ENCODE measurements at regions not wholly inside any gene's neighbourhood (a gene's known extent, or its start where the extent isn't known, plus 50 kb on each side); places are given as distances from the start of the nearest gene placed in this dataset.
"Not testable (repeated sequence)": the region's sequence is repeated elsewhere in the genome, so short reads cannot be mapped to it uniquely, and the experiment has no call there.

- DNase-seq: no peak
Measured at GRCh38 chr7:86002858-86003257, 640.9 kb upstream of the GRM3 start.

GRCh38 chr7:85997515-85997914 lies 646.2 kb upstream of the GRM3 start:
- no peak for DNase-seq

GRCh38 chr7:85995101-85995500 lies 648.6 kb upstream of the GRM3 start:
- DNase-seq: no peak

- DNase-seq: no peak
Measured at GRCh38 chr7:85980740-85981139, 663.0 kb upstream of the GRM3 start.

GRCh38 chr7:85974176-85974575 lies 669.5 kb upstream of the GRM3 start:
- DNase-seq: no peak

- DNase-seq: no peak
Measured at GRCh38 chr7:85972504-85973141, 671.1 kb upstream of the GRM3 start.

GRCh38 chr7:85954961-85955360 lies 688.7 kb upstream of the GRM3 start:
- no peak for DNase-seq

GRCh38 chr7:85950871-85951270 lies 692.8 kb upstream of the GRM3 start:
- no peak for DNase-seq

GRCh38 chr7:85950418-85950817 lies 693.3 kb upstream of the GRM3 start:
- DNase-seq: no peak

GRCh38 chr7:85947767-85948166 lies 695.9 kb upstream of the GRM3 start:
- no peak for DNase-seq

GRCh38 chr7:85940798-85941197 lies 702.9 kb upstream of the GRM3 start:
- no peak for DNase-seq

- DNase-seq: no peak
Measured at GRCh38 chr7:85931919-85932318, 711.8 kb upstream of the GRM3 start.

GRCh38 chr7:85928500-85928899 lies 715.2 kb upstream of the GRM3 start:
- no peak for DNase-seq

GRCh38 chr7:85927226-85927625 lies 716.5 kb upstream of the GRM3 start:
- no peak for DNase-seq

GRCh38 chr7:85924062-85924461 lies 719.6 kb upstream of the GRM3 start:
- no peak for DNase-seq

- no peak for DNase-seq
Measured at GRCh38 chr7:85916016-85916415, 727.7 kb upstream of the GRM3 start.

- DNase-seq: no peak
Measured at GRCh38 chr7:85914437-85914836, 727.6 kb upstream of the SEMA3D start.

- no peak for DNase-seq
Measured at GRCh38 chr7:85908051-85908450, 721.2 kb upstream of the SEMA3D start.

- DNase-seq: no peak
Measured at GRCh38 chr7:85897967-85898366, 711.1 kb upstream of the SEMA3D start.

GRCh38 chr7:85896531-85896930 lies 709.7 kb upstream of the SEMA3D start:
- no peak for DNase-seq

GRCh38 chr7:85895835-85896234 lies 709.0 kb upstream of the SEMA3D start:
- no peak for DNase-seq

- DNase-seq: not testable (repeated sequence)
Measured at GRCh38 chr7:85891900-85892299, 705.0 kb upstream of the SEMA3D start.

- peak; percentile 29 for DNase-seq
Measured at GRCh38 chr7:85890244-85890811, 703.5 kb upstream of the SEMA3D start.

- DNase-seq: no peak
Measured at GRCh38 chr7:85887133-85887532, 700.3 kb upstream of the SEMA3D start.

GRCh38 chr7:85882335-85882734 lies 695.5 kb upstream of the SEMA3D start:
- no peak for DNase-seq
